EH (cell line): ENCODE measurements at regions not wholly inside any gene's neighbourhood (a gene's known extent, or its start where the extent isn't known, plus 50 kb on each side); places are given as distances from the start of the nearest gene placed in this dataset.
A peak's percentile ranks its signal among the peaks of the same experiment; 100 is the strongest.

Source experiments
- DNase-seq: peaks from one replicate; pipeline ENCODE4 v3.0.0-alpha.2; 2015; ENCODE audit warnings: low read depth

- no peak for DNase-seq
Observed at GRCh38 chr1:212190169-212190568, 95.0 kb upstream of the PPP2R5A start.

GRCh38 chr1:212192261-212192998 is 92.8 kb upstream of the PPP2R5A start:
- DNase-seq = no peak

DNA sequence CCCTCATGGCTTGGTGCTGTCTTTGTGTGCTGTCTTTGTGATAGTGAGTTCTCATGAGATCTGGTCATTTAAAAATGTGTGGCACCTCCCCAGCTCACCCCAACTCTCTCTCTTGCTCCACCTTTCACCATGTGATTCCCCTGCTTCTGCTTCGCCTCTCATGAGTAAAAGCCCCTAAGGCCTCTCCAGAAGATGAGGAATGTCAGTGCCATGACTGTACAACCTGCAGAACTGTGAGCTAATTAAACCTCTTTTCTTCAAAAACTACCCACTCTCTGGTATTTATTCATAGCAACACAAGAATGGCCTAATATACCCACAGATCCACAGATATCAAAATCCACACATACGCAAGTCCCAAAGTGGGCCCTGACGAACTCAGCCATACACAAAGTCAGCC is 88.9 kb upstream of the PPP2R5A start:
- no peak for DNase-seq

DNA sequence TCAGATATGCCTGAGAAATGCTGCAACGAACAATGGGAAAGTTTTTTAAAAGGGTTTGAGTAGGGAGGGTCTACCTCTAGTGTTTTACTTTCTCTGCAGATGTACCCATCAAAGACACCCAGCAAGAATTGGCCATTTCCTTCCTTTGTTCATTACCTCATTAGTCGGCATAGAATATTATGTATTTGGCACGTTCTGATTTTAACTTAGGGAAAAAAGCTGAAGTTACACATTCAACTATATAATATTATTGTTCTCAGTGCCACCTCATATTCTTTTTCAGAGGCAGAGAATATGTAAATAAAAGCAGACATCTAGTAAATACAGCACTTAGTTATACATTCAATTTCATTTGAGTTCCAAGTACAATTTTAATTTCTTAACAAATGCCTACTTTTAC is 83.7 kb upstream of the PPP2R5A start:
- no peak for DNase-seq

GRCh38 chr1:212203630-212204029 is 81.6 kb upstream of the PPP2R5A start:
- DNase-seq = no peak

DNA sequence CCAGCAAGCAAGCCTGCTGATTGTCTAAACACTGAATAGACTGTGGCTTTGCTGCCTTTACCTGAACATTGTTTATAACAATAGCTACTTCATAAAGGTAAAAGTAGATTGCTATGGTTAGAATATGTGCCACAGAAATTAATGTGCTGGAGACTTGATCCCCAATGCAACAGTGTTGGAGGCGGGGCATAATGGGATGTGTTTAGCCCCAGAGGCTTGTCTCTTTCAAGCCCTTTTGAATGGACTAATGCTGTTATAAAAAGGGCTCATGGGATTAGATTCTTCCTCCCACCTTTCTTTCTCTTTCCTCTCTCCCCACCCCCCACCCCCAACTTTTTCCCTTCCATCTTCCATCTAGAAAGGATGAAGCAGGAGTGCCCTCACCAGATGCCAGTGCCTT is 80.2 kb upstream of the PPP2R5A start:
- no peak for DNase-seq

DNA sequence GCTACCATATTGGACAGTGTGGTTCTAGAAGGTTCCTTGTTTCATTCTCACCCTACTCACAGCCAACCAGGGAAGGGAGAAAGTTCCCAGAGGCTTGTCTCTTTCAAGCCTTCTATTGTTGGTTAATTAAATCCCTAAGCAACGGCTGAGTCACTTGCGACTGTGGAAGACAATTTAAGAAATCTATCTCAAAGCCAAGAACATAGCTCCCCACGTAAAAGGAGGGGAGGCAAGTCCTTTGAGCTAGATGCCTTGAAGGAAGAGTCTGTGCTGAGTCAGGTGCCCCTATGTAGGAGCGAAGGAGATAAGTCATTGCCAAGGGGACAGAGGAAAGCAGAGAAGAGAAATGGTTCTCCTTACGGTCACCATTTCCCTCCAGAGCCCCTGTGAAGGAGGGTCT is 79.4 kb upstream of the PPP2R5A start:
- DNase-seq = no peak

- DNase-seq = no peak
Observed at GRCh38 chr1:212207118-212207517, 78.1 kb upstream of the PPP2R5A start.

- DNase-seq = peak; percentile 34
Observed at GRCh38 chr1:212207822-212208520, 77.2 kb upstream of the PPP2R5A start.

GRCh38 chr1:212208978-212209644 is 76.1 kb upstream of the PPP2R5A start:
- DNase-seq = no peak

DNA sequence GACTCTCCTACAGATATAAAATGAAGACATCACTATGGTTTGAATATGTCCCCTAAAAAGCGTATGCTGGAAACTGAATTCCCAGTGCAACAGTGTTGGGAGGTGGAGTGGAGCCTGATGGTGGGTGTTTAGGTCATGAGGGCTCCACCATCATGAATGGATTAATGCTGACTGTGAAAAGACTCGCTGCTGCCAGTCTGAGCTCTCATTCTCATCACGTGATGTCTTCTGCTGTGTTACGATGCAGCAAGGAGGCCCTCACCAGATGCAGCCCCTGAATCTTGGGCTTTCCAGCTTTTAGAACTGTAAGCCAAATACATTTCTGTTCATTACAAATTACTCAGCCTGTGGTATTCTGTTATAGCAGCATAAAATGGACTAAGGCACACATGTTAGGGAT is 73.8 kb upstream of the PPP2R5A start:
- DNase-seq = no peak

GRCh38 chr1:212212343-212212742 is 72.9 kb upstream of the PPP2R5A start:
- DNase-seq = no peak

DNA sequence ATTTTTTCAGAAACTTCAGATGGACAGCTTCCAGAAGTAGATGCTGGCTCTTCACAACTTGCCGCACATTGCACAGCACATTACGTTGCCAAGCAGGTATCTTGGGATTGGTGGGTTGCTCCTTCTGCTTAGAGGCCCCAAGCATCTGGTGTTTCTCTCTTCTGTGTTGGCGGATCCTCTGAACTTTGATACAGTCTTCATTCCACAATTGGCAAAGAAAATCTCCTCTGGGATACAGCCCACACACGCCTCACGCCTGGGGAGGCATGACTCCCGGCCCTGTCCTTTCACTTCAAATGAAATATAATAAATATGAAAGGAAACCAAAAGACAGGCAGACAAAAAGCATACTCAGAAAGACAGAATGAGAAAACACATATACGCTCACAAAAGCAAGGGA is 72.3 kb upstream of the PPP2R5A start:
- DNase-seq = no peak

DNA sequence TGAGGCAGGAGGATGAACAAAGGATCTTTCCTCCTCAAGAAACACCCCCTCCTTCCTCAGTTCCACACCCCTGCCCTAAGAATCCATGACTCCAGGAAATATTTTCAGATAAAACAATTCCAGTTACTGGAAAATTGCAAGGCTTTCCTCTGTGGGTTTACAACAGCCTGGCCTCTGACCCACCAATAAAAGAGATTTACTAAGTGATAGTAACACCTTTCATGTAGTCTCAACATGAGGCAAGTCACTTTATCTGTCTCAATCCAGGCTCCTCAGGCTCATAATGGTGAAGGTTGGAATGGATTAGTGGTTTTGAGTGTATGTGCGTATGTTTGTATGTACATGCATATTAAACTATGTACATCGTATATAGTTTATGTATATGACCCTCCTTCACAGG is 71.4 kb upstream of the PPP2R5A start:
- peak; percentile 36 for DNase-seq

DNA sequence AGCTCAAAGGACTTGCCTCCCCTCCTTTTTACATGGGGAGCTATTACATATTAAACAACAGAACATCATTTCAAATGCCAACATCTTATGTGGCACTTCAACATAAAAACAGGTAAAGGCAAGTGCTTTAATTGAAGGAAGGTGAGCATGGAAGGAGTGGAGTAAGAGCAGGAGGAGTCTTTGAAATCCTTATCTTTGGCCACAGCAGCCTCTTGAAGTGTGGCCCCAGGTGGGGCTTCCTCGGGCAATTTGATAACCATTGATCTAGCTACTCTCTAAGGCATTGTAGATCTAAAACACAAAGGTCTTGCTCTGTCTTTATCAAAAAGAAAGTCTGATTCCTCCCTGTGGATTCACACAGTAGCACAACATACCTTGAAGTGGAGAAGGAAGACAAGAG is 70.9 kb upstream of the PPP2R5A start:
- DNase-seq = no peak

DNA sequence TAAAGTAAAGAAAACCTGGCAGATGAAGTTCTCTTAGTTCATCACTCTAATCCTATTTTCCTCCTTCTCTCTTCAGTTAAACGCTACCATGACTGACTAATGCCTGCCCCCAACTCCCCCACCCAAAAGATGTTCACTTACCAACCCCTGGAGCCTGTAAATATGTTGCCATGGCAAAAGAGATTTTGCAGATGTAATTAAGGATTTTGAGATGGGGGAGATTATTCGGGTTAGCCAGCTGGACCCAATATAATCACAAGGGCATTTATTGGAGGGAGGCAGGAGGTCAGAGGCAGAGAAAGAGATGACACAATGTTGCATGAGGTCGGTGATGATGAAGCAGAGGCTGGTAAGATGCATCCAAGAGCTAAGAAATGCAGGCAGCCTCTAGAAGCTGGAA is 69.3 kb upstream of the PPP2R5A start:
- no peak for DNase-seq

DNA sequence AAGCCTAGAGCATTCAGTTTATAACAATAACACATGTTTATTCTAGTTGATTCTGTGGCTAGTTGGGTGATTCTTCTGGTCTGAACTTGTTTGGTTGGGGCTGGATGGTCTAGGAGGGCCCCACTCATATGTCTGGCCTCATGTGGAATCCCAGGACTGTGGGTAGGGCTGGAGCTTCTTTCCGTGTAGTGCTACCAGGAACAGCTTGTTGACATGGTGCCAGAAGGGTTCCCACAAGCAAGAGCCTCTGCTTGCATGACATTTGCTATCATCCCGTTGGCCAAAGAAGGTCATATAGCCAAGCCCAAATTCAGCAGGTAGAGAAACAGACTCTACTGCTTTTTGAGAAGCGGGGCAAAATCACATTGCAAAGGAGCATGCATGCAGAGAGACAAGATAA is 67.6 kb upstream of the PPP2R5A start:
- DNase-seq = no peak

- DNase-seq = no peak
Observed at GRCh38 chr1:212218065-212218464, 67.1 kb upstream of the PPP2R5A start.

- peak; percentile 84 for DNase-seq
Observed at GRCh38 chr1:212218911-212219310, 66.3 kb upstream of the PPP2R5A start.

GRCh38 chr1:212219679-212220463 is 65.3 kb upstream of the PPP2R5A start:
- DNase-seq = peak; percentile 68

GRCh38 chr1:212221801-212222200 is 63.4 kb upstream of the PPP2R5A start:
- peak; percentile 75 for DNase-seq

DNA sequence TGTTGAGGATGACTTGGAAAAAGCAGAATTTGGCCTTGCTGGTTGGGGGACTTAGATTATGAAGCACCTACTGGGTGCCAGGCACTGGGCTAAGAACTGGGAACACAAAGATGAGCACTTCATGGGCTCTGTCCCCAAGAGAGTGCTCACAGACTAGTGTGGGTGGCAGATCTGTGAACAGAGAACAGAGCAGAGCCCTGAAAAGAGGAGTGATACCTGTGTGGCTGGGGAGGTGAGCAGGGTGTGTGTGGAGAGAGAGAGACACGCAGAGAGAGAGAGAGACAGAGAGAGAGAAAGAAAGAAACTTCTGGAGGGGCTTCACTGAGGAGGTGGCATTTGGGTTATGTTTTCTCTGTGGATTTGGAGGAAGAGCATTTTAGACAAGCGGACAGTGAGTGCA is 61.1 kb upstream of the PPP2R5A start:
- no peak for DNase-seq

- no peak for DNase-seq
Observed at GRCh38 chr1:212225416-212225815, 59.8 kb upstream of the PPP2R5A start.
